AG04450 (cell line): ENCODE measurements at regions not wholly inside any gene's neighbourhood (a gene's known extent, or its start where the extent isn't known, plus 50 kb on each side); places are given as distances from the start of the nearest gene placed in this dataset.

Experiments
- CTCF ChIA-PET: fragments of 300-600, 350-600 bp; formaldehyde crosslinking; extraction: SDS; loops from one replicate; lab custom pipeline; 2022; ENCODE audit warnings: antibody characterized with exemption, inconsistent platforms; lab: Charles Lee
- POLR2A ChIA-PET: fragments of 350-600 bp; formaldehyde crosslinking; extraction: SDS; loops from one replicate; lab custom pipeline; 2021; ENCODE audit warnings: antibody characterized with exemption, inconsistent platforms; lab: Yijun Ruan, JAX
- DNase-seq: peaks from one replicate; pipeline ENCODE4 v3.0.0-alpha.2; 2011; ENCODE audit warnings: low read depth, low spot score
- H3K27ac ChIP-seq: one replicate; pipeline ENCODE4 v1.5.1; 2012; ENCODE audit warnings: low read depth, low read length, control low read depth
- H3K27me3 ChIP-seq: one replicate; pipeline ENCODE4 v1.6.0; 2012; ENCODE audit warnings: low read length; ENCODE audit not compliant: control insufficient read depth, insufficient read depth
- H3K4me3 ChIP-seq: 2 replicates; pipeline ENCODE4 v1.5.1; 2011; ENCODE audit warnings: mild to moderate bottlenecking, low read depth, low read length, control low read depth
- H3K9me3 ChIP-seq: 2 replicates; pipeline ENCODE4 v1.5.1; 2012; ENCODE audit warnings: low read length; ENCODE audit not compliant: control insufficient read depth, insufficient read depth
- TF ChIP-seq, protein P1 (sequence below): IDR thresholded peaks from 2 replicates; pipeline ENCODE4 v1.5.1; 2011; ENCODE audit warnings: low read depth, low read length, control low read depth, inconsistent platforms

DNA sequence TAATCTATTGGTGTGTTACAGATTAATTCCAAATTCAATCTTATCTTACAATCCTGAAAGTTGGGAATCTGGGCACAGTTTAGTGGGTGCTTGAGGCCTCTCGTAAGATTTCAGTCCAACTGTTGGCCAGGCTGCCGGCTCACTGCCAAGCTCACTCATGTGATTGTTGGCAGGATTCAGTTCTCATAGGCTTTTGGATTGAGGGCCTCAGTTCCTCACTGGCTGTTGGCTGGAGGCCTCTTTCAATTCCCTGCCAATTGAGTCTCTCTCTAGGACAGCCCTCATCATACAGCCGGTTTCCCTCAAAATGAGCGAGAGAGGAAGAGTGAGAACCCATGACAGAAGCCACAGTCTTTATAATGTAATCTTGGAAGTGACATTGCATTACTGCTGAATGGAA is 123.5 kb upstream of the FBXO33 start:
- Histone ChIP-seq H3K27me3 (no peaks in the 10 kb centered on the region), H3K27ac (no peak overlapping the region), H3K4me3 (no peak overlapping the region), H3K9me3 (peaks cover under 1% of the 10 kb centered on the region; the same call in 1 of the 2 replicates)
- CTCF ChIA-PET, result no interaction called here
- POLR2A ChIA-PET, result no interaction called here
- DNase-seq, result no peak
- TF ChIP-seq, protein P1, sequence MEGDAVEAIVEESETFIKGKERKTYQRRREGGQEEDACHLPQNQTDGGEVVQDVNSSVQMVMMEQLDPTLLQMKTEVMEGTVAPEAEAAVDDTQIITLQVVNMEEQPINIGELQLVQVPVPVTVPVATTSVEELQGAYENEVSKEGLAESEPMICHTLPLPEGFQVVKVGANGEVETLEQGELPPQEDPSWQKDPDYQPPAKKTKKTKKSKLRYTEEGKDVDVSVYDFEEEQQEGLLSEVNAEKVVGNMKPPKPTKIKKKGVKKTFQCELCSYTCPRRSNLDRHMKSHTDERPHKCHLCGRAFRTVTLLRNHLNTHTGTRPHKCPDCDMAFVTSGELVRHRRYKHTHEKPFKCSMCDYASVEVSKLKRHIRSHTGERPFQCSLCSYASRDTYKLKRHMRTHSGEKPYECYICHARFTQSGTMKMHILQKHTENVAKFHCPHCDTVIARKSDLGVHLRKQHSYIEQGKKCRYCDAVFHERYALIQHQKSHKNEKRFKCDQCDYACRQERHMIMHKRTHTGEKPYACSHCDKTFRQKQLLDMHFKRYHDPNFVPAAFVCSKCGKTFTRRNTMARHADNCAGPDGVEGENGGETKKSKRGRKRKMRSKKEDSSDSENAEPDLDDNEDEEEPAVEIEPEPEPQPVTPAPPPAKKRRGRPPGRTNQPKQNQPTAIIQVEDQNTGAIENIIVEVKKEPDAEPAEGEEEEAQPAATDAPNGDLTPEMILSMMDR, result no peak

- ChIA-PET CTCF (no interaction called here), POLR2A (no interaction called here)
- Histone ChIP-seq H3K4me3 (no peak overlapping the region), H3K27ac (no peak overlapping the region), H3K27me3 (no peaks in the 10 kb centered on the region), H3K9me3 (peaks cover under 1% of the 10 kb centered on the region; the same call in 1 of the 2 replicates)
- TF ChIP-seq, protein P1, result no peak
- DNase-seq, result no peak
Observed at GRCh38 chr14:39554576-39554975, 122.3 kb upstream of the FBXO33 start.

GRCh38 chr14:39548358-39548757 is 116.1 kb upstream of the FBXO33 start:
- H3K4me3 ChIP-seq, result no peak overlapping the region

GRCh38 chr14:39547845-39548244 is 115.6 kb upstream of the FBXO33 start:
- TF ChIP-seq, protein P1, result no peak
- no peak for DNase-seq
- ChIA-PET POLR2A (no interaction called here), CTCF (no interaction called here)
- H3K27ac ChIP-seq, result no peak overlapping the region
- H3K4me3 ChIP-seq, result no peak overlapping the region
- peaks cover 7% of the 10 kb centered on the region; the same call in 1 of the 2 replicates for H3K9me3 ChIP-seq
- H3K27me3 ChIP-seq, result no peaks in the 10 kb centered on the region

More at GRCh38 chr14:39548358-39548757, 116.1 kb upstream of the FBXO33 start:
- ChIA-PET POLR2A (no interaction called here), CTCF (no interaction called here)
- Histone ChIP-seq H3K9me3 (peaks cover 7% of the 10 kb centered on the region; the same call in 1 of the 2 replicates), H3K27ac (no peak overlapping the region), H3K27me3 (no peaks in the 10 kb centered on the region)
- no peak for DNase-seq
- TF ChIP-seq, protein P1, result no peak

DNA sequence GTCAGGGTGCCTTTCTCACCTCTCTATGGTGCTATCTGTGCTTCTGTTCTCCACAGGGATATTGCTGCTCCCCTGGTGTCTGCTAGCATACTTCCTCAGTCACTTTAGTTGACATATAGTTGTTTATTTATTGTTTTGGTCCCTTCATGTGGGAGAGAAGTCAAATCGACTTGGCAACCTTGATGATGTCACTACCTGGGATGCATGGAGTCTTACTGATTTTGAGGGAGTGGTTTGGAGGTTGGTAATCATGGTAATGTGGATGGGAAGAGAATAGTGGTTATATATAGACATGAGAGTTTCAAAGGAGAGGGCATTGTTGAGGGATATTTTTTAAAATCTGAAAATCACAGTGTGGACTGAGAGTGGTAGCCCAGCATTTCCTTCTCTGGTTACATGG is 73.6 kb upstream of the FBXO33 start:
- Histone ChIP-seq H3K27me3 (no peaks in the 10 kb centered on the region), H3K4me3 (no peak overlapping the region), H3K9me3 (peaks cover 11% of the 10 kb centered on the region; the same call in 1 of the 2 replicates), H3K27ac (no peak overlapping the region)
- TF ChIP-seq, protein P1, result no peak
- CTCF ChIA-PET, result interaction anchor here (1.1 kb wide), 1 partner anchor 17 kb away, joined by 3 read pairs; no protein-coding TSS in a partner anchor
- POLR2A ChIA-PET, result no interaction called here
- no peak for DNase-seq
